HepG2 (cell line): ENCODE measurements at regions not wholly inside any gene's neighbourhood (a gene's known extent, or its start where the extent isn't known, plus 50 kb on each side); places are given as distances from the start of the nearest gene placed in this dataset.

Experiments
- HOXA5 ChIP-seq: sonication (generic); formaldehyde crosslinking; IDR thresholded peaks from 2 replicates; pipeline ENCODE4 v1.4.0; 2020; ENCODE audit warnings: missing genetic modification reagents
- HOXA9 ChIP-seq: sonication (generic); formaldehyde crosslinking; IDR thresholded peaks from 2 replicates; pipeline ENCODE4 v1.8.1; 2022; ENCODE audit warnings: missing genetic modification reagents, mild to moderate bottlenecking, moderate library complexity, borderline replicate concordance
- IRX3 ChIP-seq: sonication (generic); formaldehyde crosslinking; IDR thresholded peaks from 2 replicates; pipeline ENCODE4 v1.8.1; 2023; ENCODE audit warnings: mild to moderate bottlenecking, low read depth, missing genetic modification reagents, borderline replicate concordance
- MXD4 ChIP-seq: IDR thresholded peaks from 2 replicates; pipeline ENCODE4 v1.6.1; 2016; ENCODE audit warnings: mild to moderate bottlenecking, missing biosample characterization, missing genetic modification reagents
- RAD21 ChIP-seq: fragments of 450-650 bp; formaldehyde crosslinking; IDR thresholded peaks from 2 replicates; pipeline ENCODE4 v1.5.0; 2020; ENCODE audit warnings: mild to moderate bottlenecking
- RFX5 ChIP-seq: IDR thresholded peaks from 2 replicates; pipeline ENCODE4 v1.6.1; 2011; ENCODE audit warnings: low read depth, low read length, improper control_type of control experiment
- SP2 ChIP-seq: sonication (generic); formaldehyde crosslinking; IDR thresholded peaks from 2 replicates; pipeline ENCODE4 v1.5.1; 2020; ENCODE audit warnings: mild to moderate bottlenecking, missing genetic modification reagents
- SRSF9 ChIP-seq: fragments of 200-400 bp; formaldehyde crosslinking; IDR thresholded peaks from 2 replicates; pipeline ENCODE4 v1.6.1; 2018; ENCODE audit warnings: borderline replicate concordance, mild to moderate bottlenecking, low read depth, low read length; ENCODE audit not compliant: insufficient read depth, poor library complexity, severe bottlenecking
- TAF1 ChIP-seq: sonication (generic); formaldehyde crosslinking; IDR thresholded peaks from 2 replicates; pipeline ENCODE4 v1.4.0; 2020; ENCODE audit warnings: missing genetic modification reagents
- ZSCAN29 ChIP-seq: sonication (generic); formaldehyde crosslinking; conservative IDR thresholded peaks from 2 replicates; pipeline ENCODE4 v1.4.0; 2020; ENCODE audit warnings: mild to moderate bottlenecking, missing genetic modification reagents
- TF ChIP-seq, protein P1 (sequence below): sonication (generic); formaldehyde crosslinking; IDR thresholded peaks from 2 replicates; pipeline ENCODE4 v1.4.0; 2020; ENCODE audit warnings: low read depth, mild to moderate bottlenecking, missing genetic modification reagents
- TF ChIP-seq, protein P2 (sequence below): sonication (generic); formaldehyde crosslinking; IDR thresholded peaks from 2 replicates; pipeline ENCODE4 v1.8.1; 2023; ENCODE audit warnings: missing genetic modification reagents, inconsistent platforms, borderline replicate concordance
- TF ChIP-seq, protein P3 (sequence below): sonication (generic); formaldehyde crosslinking; IDR thresholded peaks from 2 replicates; pipeline ENCODE4 v1.5.0; 2020; ENCODE audit warnings: mild to moderate bottlenecking, missing genetic modification reagents, moderate library complexity

DNA sequence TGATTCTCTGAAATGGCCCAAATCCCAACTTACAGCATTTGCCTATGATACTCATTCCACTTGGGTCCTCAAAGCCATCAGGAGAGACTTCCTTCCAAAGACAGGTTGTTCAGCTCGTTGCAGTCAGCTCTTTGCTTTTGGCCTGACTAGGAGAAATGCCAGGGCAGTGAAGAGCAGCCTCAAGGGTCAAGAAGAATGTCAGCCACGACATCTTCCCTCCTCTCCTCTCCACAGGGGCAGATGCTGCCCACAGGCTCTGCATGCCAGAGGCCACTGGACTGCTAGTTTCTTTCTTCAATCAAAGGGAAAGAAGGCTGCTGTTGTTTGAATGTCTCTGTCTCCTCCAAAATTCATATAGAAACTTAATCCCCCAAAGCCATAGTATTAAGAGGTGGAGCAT, 201.7 kb upstream of the PFN2 start:
- TF ChIP-seq HOXA9: no peak
- no peak for TF ChIP-seq SRSF9
- TF ChIP-seq RFX5: no peak
- TF ChIP-seq IRX3: no peak
- no peak for TF ChIP-seq MXD4 (CRISPR knock-in tag)
- TF ChIP-seq TAF1 (CRISPR knock-in tag): no peak
- TF ChIP-seq, protein P1, sequence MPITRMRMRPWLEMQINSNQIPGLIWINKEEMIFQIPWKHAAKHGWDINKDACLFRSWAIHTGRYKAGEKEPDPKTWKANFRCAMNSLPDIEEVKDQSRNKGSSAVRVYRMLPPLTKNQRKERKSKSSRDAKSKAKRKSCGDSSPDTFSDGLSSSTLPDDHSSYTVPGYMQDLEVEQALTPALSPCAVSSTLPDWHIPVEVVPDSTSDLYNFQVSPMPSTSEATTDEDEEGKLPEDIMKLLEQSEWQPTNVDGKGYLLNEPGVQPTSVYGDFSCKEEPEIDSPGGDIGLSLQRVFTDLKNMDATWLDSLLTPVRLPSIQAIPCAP: no peak
- TF ChIP-seq, protein P2, sequence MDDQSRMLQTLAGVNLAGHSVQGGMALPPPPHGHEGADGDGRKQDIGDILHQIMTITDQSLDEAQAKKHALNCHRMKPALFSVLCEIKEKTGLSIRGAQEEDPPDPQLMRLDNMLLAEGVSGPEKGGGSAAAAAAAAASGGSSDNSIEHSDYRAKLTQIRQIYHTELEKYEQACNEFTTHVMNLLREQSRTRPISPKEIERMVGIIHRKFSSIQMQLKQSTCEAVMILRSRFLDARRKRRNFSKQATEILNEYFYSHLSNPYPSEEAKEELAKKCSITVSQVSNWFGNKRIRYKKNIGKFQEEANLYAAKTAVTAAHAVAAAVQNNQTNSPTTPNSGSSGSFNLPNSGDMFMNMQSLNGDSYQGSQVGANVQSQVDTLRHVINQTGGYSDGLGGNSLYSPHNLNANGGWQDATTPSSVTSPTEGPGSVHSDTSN: no peak
- no peak for TF ChIP-seq ZSCAN29
- TF ChIP-seq, protein P3, sequence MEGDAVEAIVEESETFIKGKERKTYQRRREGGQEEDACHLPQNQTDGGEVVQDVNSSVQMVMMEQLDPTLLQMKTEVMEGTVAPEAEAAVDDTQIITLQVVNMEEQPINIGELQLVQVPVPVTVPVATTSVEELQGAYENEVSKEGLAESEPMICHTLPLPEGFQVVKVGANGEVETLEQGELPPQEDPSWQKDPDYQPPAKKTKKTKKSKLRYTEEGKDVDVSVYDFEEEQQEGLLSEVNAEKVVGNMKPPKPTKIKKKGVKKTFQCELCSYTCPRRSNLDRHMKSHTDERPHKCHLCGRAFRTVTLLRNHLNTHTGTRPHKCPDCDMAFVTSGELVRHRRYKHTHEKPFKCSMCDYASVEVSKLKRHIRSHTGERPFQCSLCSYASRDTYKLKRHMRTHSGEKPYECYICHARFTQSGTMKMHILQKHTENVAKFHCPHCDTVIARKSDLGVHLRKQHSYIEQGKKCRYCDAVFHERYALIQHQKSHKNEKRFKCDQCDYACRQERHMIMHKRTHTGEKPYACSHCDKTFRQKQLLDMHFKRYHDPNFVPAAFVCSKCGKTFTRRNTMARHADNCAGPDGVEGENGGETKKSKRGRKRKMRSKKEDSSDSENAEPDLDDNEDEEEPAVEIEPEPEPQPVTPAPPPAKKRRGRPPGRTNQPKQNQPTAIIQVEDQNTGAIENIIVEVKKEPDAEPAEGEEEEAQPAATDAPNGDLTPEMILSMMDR: no peak
- no peak for TF ChIP-seq HOXA5 (CRISPR knock-in tag)
- TF ChIP-seq SP2 (CRISPR knock-in tag): no peak
- TF ChIP-seq RAD21 (CRISPR knock-in tag): no peak
